GM23338 (cell line): ENCODE measurements at regions not wholly inside any gene's neighbourhood (a gene's known extent, or its start where the extent isn't known, plus 50 kb on each side); places are given as distances from the start of the nearest gene placed in this dataset.

Source experiments
- ATAC-seq: fragments of 200-7000 bp; cut with Tn5 transposase; 3 replicates; pipeline ENCODE4 v1.9.1; 2020
- DNase-seq: peaks from one replicate; pipeline ENCODE4 v3.0.0-alpha.2; 2015; ENCODE audit warnings: low spot score
- H2AFZ ChIP-seq: fragments of 200-600 bp; sonication (generic); 2 replicates; pipeline ENCODE4 v1.8.0; 2016; ENCODE audit warnings: antibody characterized with exemption, mild to moderate bottlenecking, moderate library complexity
- H3F3A ChIP-seq: fragments of 200-600 bp; sonication (generic); replicated peaks from 2 replicates; pipeline ENCODE4 v1.8.0; 2017; ENCODE audit warnings: antibody characterized with exemption, mixed run types, low read depth
- H3K27ac ChIP-seq: fragments of 200-600 bp; sonication (generic); 2 replicates; pipeline ENCODE4 v1.6.1; 2016; ENCODE audit warnings: low read depth
- H3K27me3 ChIP-seq: fragments of 200-600 bp; sonication (generic); 2 replicates; pipeline ENCODE4 v1.8.0; 2016; ENCODE audit warnings: mild to moderate bottlenecking, mixed run types, moderate library complexity; ENCODE audit not compliant: insufficient read depth
- H3K36me3 ChIP-seq: fragments of 200-600 bp; sonication (generic); 2 replicates; pipeline ENCODE4 v1.8.0; 2016; ENCODE audit warnings: mild to moderate bottlenecking; ENCODE audit not compliant: insufficient read depth
- H3K4me1 ChIP-seq: fragments of 200-600 bp; sonication (generic); 2 replicates; pipeline ENCODE4 v1.8.0; 2016; ENCODE audit warnings: mild to moderate bottlenecking, moderate library complexity; ENCODE audit not compliant: insufficient read depth
- H3K4me2 ChIP-seq: fragments of 200-600 bp; sonication (generic); 2 replicates; pipeline ENCODE4 v1.7.1; 2017; ENCODE audit warnings: mixed run types
- H3K4me3 ChIP-seq: fragments of 200-600 bp; sonication (generic); 2 replicates; pipeline ENCODE4 v1.6.1; 2016; ENCODE audit warnings: mixed run types
- H3K79me2 ChIP-seq: fragments of 200-600 bp; sonication (generic); replicated peaks from 2 replicates; pipeline ENCODE4 v1.8.0; 2017; ENCODE audit warnings: mild to moderate bottlenecking; ENCODE audit not compliant: insufficient read depth
- H3K9me2 ChIP-seq: fragments of 200-600 bp; sonication (generic); 2 replicates; pipeline ENCODE4 v1.8.0; 2017; ENCODE audit not compliant: insufficient read depth
- H4K20me1 ChIP-seq: fragments of 200-600 bp; sonication (generic); replicated peaks from 2 replicates; pipeline ENCODE4 v1.8.0; 2017; ENCODE audit warnings: mild to moderate bottlenecking; ENCODE audit not compliant: insufficient read depth
- H3K27ac Mint-ChIP-seq: 2 replicates; pipeline ENCODE4 v1.8.0; 2020; ENCODE audit warnings: inconsistent platforms, mild to moderate bottlenecking, moderate library complexity, mixed read lengths
- H3K27me3 Mint-ChIP-seq: 3 replicates; pipeline ENCODE4 v1.8.0; 2022; ENCODE audit warnings: low read depth, mild to moderate bottlenecking, moderate library complexity, mixed read lengths, inconsistent platforms; ENCODE audit not compliant: insufficient read depth, poor library complexity
- H3K36me3 Mint-ChIP-seq: 3 replicates; pipeline ENCODE4 v1.8.0; 2021; ENCODE audit warnings: low read depth, mild to moderate bottlenecking, inconsistent platforms, moderate library complexity, mixed read lengths
- H3K4me1 Mint-ChIP-seq: 3 replicates; pipeline ENCODE4 v1.8.0; 2020; ENCODE audit warnings: mild to moderate bottlenecking, inconsistent platforms, mixed read lengths
- H3K4me3 Mint-ChIP-seq: 3 replicates; pipeline ENCODE4 v1.8.0; 2021; ENCODE audit warnings: moderate library complexity, mild to moderate bottlenecking, inconsistent platforms, mixed read lengths
- H3K9me3 Mint-ChIP-seq: 3 replicates; pipeline ENCODE4 v1.8.0; 2020; ENCODE audit warnings: moderate library complexity, mild to moderate bottlenecking, inconsistent platforms, mixed read lengths
- CREB1 ChIP-seq: fragments of 250-450 bp; sonication (Bioruptor Pico); IDR thresholded peaks from 2 replicates; pipeline ENCODE4 v1.5.0; 2020; ENCODE audit warnings: low read depth, mild to moderate bottlenecking, moderate library complexity
- CTCF ChIP-seq, 2 experiments: fragments of 200-600 bp in 1 of 2; sonication (generic) in 1 of 2; conservative IDR thresholded peaks; 2 replicates each; pipeline versions ENCODE4 v1.5.1 to v1.6.1; 2016 to 2017; ENCODE audit warnings: antibody characterized with exemption in 2 of 2, low read depth in 2 of 2, mild to moderate bottlenecking in 2 of 2, moderate library complexity in 1 of 2
- ETS1 ChIP-seq: IDR thresholded peaks from 2 replicates; pipeline ENCODE4 v1.6.1; 2016; ENCODE audit warnings: antibody characterized with exemption
- EZH2 ChIP-seq: fragments of 200-600 bp; sonication (generic); IDR thresholded peaks from one replicate; pipeline ENCODE4 v1.8.0; 2017; ENCODE audit warnings: antibody characterized with exemption, mild to moderate bottlenecking, low read depth; ENCODE audit not compliant: unreplicated experiment
- EZH2phosphoT487 ChIP-seq: fragments of 200-600 bp; sonication (generic); IDR thresholded peaks from one replicate; pipeline ENCODE4 v1.8.1; 2018; ENCODE audit warnings: antibody characterized with exemption; ENCODE audit not compliant: unreplicated experiment
- JUNB ChIP-seq: IDR thresholded peaks from one replicate; pipeline ENCODE4 v1.6.1; 2016; ENCODE audit warnings: antibody characterized with exemption; ENCODE audit not compliant: unreplicated experiment
- NANOG ChIP-seq: IDR thresholded peaks from 2 replicates; pipeline ENCODE4 v1.6.1; 2016; ENCODE audit warnings: antibody characterized with exemption, borderline replicate concordance
- POLR2AphosphoS5 ChIP-seq: IDR thresholded peaks from 2 replicates; pipeline ENCODE4 v1.6.1; 2016; ENCODE audit warnings: antibody characterized with exemption, low read depth
- REST ChIP-seq: IDR thresholded peaks from one replicate; pipeline ENCODE4 v1.6.1; 2018; ENCODE audit warnings: antibody characterized with exemption; ENCODE audit not compliant: unreplicated experiment
- STAT1 ChIP-seq: IDR thresholded peaks from one replicate; pipeline ENCODE4 v1.6.1; 2016; ENCODE audit warnings: antibody characterized with exemption; ENCODE audit not compliant: unreplicated experiment
- ZNF114 ChIP-seq: fragments of 250-450 bp; sonication (Bioruptor Pico); IDR thresholded peaks from 2 replicates; pipeline ENCODE4 v1.5.0; 2020; ENCODE audit warnings: mild to moderate bottlenecking, moderate library complexity
- ZNF331 ChIP-seq: fragments of 250-450 bp; sonication (Bioruptor Pico); IDR thresholded peaks from 2 replicates; pipeline ENCODE4 v1.5.0; 2020; ENCODE audit warnings: low read depth, mild to moderate bottlenecking, moderate library complexity
- TF ChIP-seq, protein P1 (sequence below): fragments of 250-450 bp; sonication (Bioruptor Pico); IDR thresholded peaks from 2 replicates; pipeline ENCODE4 v1.5.0; 2020; ENCODE audit warnings: mild to moderate bottlenecking, moderate library complexity

- H3K79me2 ChIP-seq: no peaks in the 10 kb centered on the region
- H3K4me1 ChIP-seq: peaks cover 30% of the 10 kb centered on the region
- no peaks in the 10 kb centered on the region for H3K36me3 ChIP-seq
- no peak for ATAC-seq
- Mint-ChIP-seq H3K27me3 (no peaks in the 10 kb centered on the region), H3K27ac (no peak overlapping the region), H3K4me3 (no peak overlapping the region), H3K9me3 (no peaks in the 10 kb centered on the region), H3K4me1 (peaks cover 29% of the 10 kb centered on the region), H3K36me3 (no peaks in the 10 kb centered on the region)
- H2AFZ ChIP-seq: no peak overlapping the region
- no peak overlapping the region for H3K27ac ChIP-seq
- H3K9me2 ChIP-seq: peaks cover 3% of the 10 kb centered on the region; the same call in 1 of the 2 replicates
- H4K20me1 ChIP-seq: no peaks in the 10 kb centered on the region
- H3K4me2 ChIP-seq: no peak overlapping the region
- no peak for TF ChIP-seq ZNF331 (CRISPR knock-in tag)
- TF ChIP-seq NANOG: no peak
- no peak for TF ChIP-seq CREB1 (CRISPR knock-in tag)
- TF ChIP-seq, protein P1, sequence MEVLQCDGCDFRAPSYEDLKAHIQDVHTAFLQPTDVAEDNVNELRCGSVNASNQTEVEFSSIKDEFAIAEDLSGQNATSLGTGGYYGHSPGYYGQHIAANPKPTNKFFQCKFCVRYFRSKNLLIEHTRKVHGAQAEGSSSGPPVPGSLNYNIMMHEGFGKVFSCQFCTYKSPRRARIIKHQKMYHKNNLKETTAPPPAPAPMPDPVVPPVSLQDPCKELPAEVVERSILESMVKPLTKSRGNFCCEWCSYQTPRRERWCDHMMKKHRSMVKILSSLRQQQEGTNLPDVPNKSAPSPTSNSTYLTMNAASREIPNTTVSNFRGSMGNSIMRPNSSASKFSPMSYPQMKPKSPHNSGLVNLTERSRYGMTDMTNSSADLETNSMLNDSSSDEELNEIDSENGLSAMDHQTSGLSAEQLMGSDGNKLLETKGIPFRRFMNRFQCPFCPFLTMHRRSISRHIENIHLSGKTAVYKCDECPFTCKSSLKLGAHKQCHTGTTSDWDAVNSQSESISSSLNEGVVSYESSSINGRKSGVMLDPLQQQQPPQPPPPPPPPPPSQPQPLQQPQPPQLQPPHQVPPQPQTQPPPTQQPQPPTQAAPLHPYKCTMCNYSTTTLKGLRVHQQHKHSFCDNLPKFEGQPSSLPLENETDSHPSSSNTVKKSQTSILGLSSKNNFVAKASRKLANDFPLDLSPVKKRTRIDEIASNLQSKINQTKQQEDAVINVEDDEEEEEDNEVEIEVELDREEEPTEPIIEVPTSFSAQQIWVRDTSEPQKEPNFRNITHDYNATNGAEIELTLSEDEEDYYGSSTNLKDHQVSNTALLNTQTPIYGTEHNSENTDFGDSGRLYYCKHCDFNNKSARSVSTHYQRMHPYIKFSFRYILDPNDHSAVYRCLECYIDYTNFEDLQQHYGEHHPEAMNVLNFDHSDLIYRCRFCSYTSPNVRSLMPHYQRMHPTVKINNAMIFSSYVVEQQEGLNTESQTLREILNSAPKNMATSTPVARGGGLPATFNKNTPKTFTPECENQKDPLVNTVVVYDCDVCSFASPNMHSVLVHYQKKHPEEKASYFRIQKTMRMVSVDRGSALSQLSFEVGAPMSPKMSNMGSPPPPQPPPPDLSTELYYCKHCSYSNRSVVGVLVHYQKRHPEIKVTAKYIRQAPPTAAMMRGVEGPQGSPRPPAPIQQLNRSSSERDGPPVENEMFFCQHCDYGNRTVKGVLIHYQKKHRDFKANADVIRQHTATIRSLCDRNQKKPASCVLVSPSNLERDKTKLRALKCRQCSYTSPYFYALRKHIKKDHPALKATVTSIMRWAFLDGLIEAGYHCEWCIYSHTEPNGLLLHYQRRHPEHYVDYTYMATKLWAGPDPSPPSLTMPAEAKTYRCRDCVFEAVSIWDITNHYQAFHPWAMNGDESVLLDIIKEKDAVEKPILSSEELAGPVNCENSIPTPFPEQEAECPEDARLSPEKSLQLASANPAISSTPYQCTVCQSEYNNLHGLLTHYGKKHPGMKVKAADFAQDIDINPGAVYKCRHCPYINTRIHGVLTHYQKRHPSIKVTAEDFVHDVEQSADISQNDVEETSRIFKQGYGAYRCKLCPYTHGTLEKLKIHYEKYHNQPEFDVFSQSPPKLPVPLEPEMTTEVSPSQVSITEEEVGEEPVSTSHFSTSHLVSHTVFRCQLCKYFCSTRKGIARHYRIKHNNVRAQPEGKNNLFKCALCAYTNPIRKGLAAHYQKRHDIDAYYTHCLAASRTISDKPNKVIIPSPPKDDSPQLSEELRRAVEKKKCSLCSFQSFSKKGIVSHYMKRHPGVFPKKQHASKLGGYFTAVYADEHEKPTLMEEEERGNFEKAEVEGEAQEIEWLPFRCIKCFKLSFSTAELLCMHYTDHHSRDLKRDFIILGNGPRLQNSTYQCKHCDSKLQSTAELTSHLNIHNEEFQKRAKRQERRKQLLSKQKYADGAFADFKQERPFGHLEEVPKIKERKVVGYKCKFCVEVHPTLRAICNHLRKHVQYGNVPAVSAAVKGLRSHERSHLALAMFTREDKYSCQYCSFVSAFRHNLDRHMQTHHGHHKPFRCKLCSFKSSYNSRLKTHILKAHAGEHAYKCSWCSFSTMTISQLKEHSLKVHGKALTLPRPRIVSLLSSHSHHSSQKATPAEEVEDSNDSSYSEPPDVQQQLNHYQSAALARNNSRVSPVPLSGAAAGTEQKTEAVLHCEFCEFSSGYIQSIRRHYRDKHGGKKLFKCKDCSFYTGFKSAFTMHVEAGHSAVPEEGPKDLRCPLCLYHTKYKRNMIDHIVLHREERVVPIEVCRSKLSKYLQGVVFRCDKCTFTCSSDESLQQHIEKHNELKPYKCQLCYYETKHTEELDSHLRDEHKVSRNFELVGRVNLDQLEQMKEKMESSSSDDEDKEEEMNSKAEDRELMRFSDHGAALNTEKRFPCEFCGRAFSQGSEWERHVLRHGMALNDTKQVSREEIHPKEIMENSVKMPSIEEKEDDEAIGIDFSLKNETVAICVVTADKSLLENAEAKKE (CRISPR knock-in tag): no peak
- no peak for TF ChIP-seq CTCF (conservative IDR thresholded peaks at IDR 0.05; ENCODE audit: low read depth in 2 of 2)
- TF ChIP-seq JUNB: no peak
- no peak for TF ChIP-seq ZNF114 (CRISPR knock-in tag)
- TF ChIP-seq ETS1: no peak
- no peak for TF ChIP-seq EZH2
- no peak for TF ChIP-seq EZH2phosphoT487
- no peak for TF ChIP-seq STAT1
- no peak for TF ChIP-seq POLR2AphosphoS5
- TF ChIP-seq REST: no peak
- H3F3A ChIP-seq: no peaks in the 10 kb centered on the region
- no peak overlapping the region for H3K4me3 ChIP-seq
- H3K27me3 ChIP-seq: no peaks in the 10 kb centered on the region
- no peak for DNase-seq
Measured at GRCh38 chr1:87976316-87976715, 647.6 kb downstream of the LMO4 start.
